ENCODE measurements at regions not wholly inside any gene's neighbourhood (a gene's known extent, or its start where the extent isn't known, plus 50 kb on each side); places are given as distances from the start of the nearest gene placed in this dataset.

DNA sequence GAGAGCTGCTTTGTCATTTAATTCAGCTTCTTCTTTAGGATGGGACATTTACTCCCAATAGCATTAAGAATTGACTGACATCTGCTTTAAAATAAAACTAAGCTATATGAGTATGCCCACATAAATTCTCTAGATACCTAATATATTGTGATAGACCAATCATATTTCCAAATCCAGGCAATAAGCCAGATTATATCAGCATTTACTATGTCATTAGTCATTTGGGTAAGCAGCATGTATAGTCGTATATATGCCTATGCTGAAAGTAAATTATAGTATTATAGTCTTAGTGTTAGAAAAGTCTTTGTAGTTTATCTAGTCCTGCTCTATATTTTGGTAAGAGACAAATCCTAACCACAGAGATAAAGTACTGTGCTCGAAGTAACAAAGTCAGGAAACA is 958.1 kb downstream of the KCNJ2 start:
- no peak for TF ChIP-seq CTCF (IDR thresholded peaks at IDR 0.05)
- no peaks in the 10 kb centered on the region for H3K36me3 ChIP-seq
- H3K4me3 ChIP-seq = no peak overlapping the region
- no peaks in the 10 kb centered on the region for H3K27me3 ChIP-seq
- no peaks in the 10 kb centered on the region for H3K9me3 ChIP-seq
- no peak for DNase-seq (ENCODE audit: low spot score in 2 of 2)
- H3K27ac ChIP-seq = no peak overlapping the region
- no peaks in the 10 kb centered on the region for H3K4me1 ChIP-seq
- intact Hi-C loops (cut with DNase I) = no loop called here

DNA sequence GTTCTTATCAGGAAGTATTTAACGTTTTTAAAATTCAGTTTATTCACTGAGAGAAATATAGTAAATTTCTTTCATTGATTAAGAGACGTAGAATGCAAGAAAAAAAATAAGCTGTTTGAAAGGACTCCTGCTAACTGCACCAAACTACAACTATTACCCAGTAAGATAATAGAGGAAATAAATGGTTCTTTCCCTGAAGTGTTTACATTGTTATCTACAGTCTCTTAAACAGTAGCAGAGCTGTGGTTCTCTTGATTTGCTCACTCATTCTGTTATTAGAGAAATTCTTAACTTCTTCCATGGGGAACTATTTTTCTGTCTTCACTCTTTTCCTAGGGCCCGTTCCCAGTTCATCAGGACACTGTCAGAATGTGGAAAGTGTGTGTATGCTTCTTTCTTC is 973.0 kb downstream of the KCNJ2 start:
- no peak for DNase-seq (ENCODE audit: low spot score in 2 of 2)
- no peaks in the 10 kb centered on the region for H3K36me3 ChIP-seq
- no peaks in the 10 kb centered on the region for H3K9me3 ChIP-seq
- no peak for TF ChIP-seq CTCF (IDR thresholded peaks at IDR 0.05)
- intact Hi-C loops (cut with DNase I) = no loop called here
- no peak overlapping the region for H3K4me3 ChIP-seq
- no peak overlapping the region for H3K27ac ChIP-seq
- H3K4me1 ChIP-seq = no peaks in the 10 kb centered on the region
- H3K27me3 ChIP-seq = no peaks in the 10 kb centered on the region

DNA sequence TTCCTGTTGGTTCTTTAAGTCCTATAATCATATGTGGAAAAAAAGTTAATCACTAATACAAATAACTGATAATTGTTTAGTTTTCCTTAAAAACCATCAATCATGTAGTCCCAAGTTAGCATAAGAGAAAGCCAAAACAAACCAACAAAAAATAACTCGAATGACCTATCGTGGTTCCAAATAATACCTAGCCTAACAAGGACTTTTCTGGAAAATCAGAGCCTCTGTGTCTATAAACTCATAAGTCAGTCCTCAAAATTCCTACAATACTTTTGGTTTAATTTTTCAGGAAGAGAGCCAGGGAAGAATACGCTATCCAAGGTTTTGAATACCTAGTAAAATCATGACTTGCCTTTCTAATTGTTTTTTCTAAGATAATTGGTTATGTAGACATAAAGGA is 975.3 kb upstream of the SOX9 start:
- no peaks in the 10 kb centered on the region for H3K27me3 ChIP-seq

DNA sequence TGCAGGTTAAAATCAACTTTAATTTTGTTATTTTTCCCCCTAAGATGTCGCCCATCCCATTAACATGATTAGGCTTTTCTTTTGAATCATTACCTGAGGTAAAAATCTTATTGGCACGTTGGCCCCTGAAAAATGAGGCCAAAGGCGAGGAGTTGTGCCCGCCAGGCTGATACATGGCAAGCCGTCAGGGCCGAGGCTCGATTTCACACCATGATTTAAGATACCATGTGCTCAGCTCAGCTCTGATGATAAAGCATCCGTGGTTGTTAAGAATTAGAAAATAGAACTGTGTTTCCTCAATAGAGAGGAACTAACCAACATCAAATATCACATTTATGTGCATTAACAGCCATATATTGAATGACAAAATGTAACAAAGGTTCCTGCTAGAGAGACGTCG is 972.9 kb upstream of the SOX9 start:
- Histone ChIP-seq H3K27ac (no peak overlapping the region), H3K27me3 (no peaks in the 10 kb centered on the region), H3K4me1 (no peaks in the 10 kb centered on the region), H3K4me3 (no peak overlapping the region), H3K9me3 (no peaks in the 10 kb centered on the region), H3K36me3 (no peaks in the 10 kb centered on the region)
- no peak for TF ChIP-seq CTCF (IDR thresholded peaks at IDR 0.05)
- intact Hi-C loops (cut with DNase I) = no loop called here
- DNase-seq (ENCODE audit: low spot score in 2 of 2) = no peak

More for the DNA sequence above, 975.3 kb upstream of the SOX9 start:
- H3K36me3 ChIP-seq = no peaks in the 10 kb centered on the region
- H3K9me3 ChIP-seq = no peaks in the 10 kb centered on the region
- DNase-seq (ENCODE audit: low spot score in 2 of 2) = no peak
- H3K4me1 ChIP-seq = no peaks in the 10 kb centered on the region
- no peak overlapping the region for H3K4me3 ChIP-seq
- no peak overlapping the region for H3K27ac ChIP-seq
- TF ChIP-seq CTCF (IDR thresholded peaks at IDR 0.05) = no peak
- intact Hi-C loops (cut with DNase I) = no loop called here

DNA sequence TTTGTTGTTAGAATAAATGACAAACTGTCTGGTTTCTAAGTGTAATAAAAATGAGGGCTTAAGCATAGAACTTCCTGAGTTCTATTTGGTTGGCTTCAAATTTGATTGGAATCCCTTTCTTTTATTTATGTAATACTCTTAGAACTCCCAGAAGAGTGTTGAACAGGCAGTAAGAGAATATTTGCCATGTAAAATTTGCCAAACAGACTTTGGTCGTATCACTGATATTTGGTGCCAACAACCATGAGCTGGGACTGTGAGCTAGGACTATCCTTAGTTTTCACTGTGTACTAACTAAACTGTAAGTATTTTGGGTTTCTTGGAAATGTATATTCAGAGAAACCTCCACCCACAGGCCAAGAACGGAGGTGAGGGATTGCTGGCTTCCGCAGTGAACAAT is 971.2 kb upstream of the SOX9 start:
- DNase-seq (ENCODE audit: low spot score in 2 of 2) = no peak
- no peak for TF ChIP-seq CTCF (IDR thresholded peaks at IDR 0.05)
- H3K27ac ChIP-seq = no peak overlapping the region
- H3K9me3 ChIP-seq = no peaks in the 10 kb centered on the region
- intact Hi-C loops (cut with DNase I) = no loop called here
- H3K4me3 ChIP-seq = no peak overlapping the region
- H3K27me3 ChIP-seq = no peaks in the 10 kb centered on the region
- no peaks in the 10 kb centered on the region for H3K36me3 ChIP-seq
- H3K4me1 ChIP-seq = no peaks in the 10 kb centered on the region

- H3K36me3 ChIP-seq = no peaks in the 10 kb centered on the region
- intact Hi-C loops (cut with DNase I) = no loop called here
These were observed 963.5 kb upstream of the SOX9 start for GRCh38 chr17:71157297-71157696.

More at GRCh38 chr17:71157297-71157696, 963.5 kb upstream of the SOX9 start:
- Histone ChIP-seq H3K4me1 (no peaks in the 10 kb centered on the region), H3K27me3 (no peaks in the 10 kb centered on the region), H3K27ac (no peak overlapping the region), H3K4me3 (no peak overlapping the region), H3K9me3 (no peaks in the 10 kb centered on the region)
- no peak for TF ChIP-seq CTCF (IDR thresholded peaks at IDR 0.05)
- DNase-seq (ENCODE audit: low spot score in 2 of 2) = no peak
